HL-60 (cell line): ENCODE measurements at regions not wholly inside any gene's neighbourhood (a gene's known extent, or its start where the extent isn't known, plus 50 kb on each side); places are given as distances from the start of the nearest gene placed in this dataset.

Source experiments
- DNase-seq, 2 experiments: peaks; one replicate each; pipeline ENCODE4 v3.0.0-alpha.2; 2010 to 2020; ENCODE audit warnings: low read depth in 1 of 2, low spot score in 1 of 2
- H3K27ac ChIP-seq: fragments of 250-450 bp; sonication (Bioruptor Pico); replicated peaks from 2 replicates; pipeline ENCODE4 v1.5.1; 2020; ENCODE audit warnings: mild to moderate bottlenecking, moderate library complexity
- H3K27me3 ChIP-seq: fragments of 250-450 bp; sonication (Bioruptor Pico); 2 replicates; pipeline ENCODE4 v1.5.1; 2021; ENCODE audit warnings: mild to moderate bottlenecking, moderate library complexity; ENCODE audit not compliant: insufficient read depth, poor library complexity, severe bottlenecking
- H3K4me3 ChIP-seq: replicated peaks from 2 replicates; pipeline ENCODE4 v1.5.1; 2011; ENCODE audit warnings: mild to moderate bottlenecking, control low read depth, low read length; ENCODE audit not compliant: insufficient read depth
- GABPA ChIP-seq: IDR thresholded peaks from 2 replicates; pipeline ENCODE4 v1.6.1; 2012; ENCODE audit warnings: low read depth
- POLR2AphosphoS5 ChIP-seq: IDR thresholded peaks from 2 replicates; pipeline ENCODE4 v1.6.1; 2012; ENCODE audit warnings: low read depth
- REST ChIP-seq: IDR thresholded peaks from 2 replicates; pipeline ENCODE4 v1.6.1; 2012; ENCODE audit warnings: low read depth; ENCODE audit not compliant: insufficient replicate concordance
- SPI1 ChIP-seq: IDR thresholded peaks from 2 replicates; pipeline ENCODE4 v1.6.1; 2012; ENCODE audit warnings: low read depth, mild to moderate bottlenecking, borderline replicate concordance
- TF ChIP-seq, protein P1 (sequence below): IDR thresholded peaks from one replicate; pipeline ENCODE4 v1.5.1; 2011; ENCODE audit warnings: low read length, control low read depth, inconsistent platforms; ENCODE audit not compliant: insufficient read depth

GRCh38 chr2:120433816-120434290, 87.9 kb downstream of the INHBB start:
- Histone ChIP-seq H3K4me3 (no peak overlapping the region), H3K27ac (no peak overlapping the region), H3K27me3 (no peaks in the 10 kb centered on the region)
- TF ChIP-seq POLR2AphosphoS5 (no peak), GABPA (no peak), SPI1 (no peak), REST (no peak)
- TF ChIP-seq, protein P1, sequence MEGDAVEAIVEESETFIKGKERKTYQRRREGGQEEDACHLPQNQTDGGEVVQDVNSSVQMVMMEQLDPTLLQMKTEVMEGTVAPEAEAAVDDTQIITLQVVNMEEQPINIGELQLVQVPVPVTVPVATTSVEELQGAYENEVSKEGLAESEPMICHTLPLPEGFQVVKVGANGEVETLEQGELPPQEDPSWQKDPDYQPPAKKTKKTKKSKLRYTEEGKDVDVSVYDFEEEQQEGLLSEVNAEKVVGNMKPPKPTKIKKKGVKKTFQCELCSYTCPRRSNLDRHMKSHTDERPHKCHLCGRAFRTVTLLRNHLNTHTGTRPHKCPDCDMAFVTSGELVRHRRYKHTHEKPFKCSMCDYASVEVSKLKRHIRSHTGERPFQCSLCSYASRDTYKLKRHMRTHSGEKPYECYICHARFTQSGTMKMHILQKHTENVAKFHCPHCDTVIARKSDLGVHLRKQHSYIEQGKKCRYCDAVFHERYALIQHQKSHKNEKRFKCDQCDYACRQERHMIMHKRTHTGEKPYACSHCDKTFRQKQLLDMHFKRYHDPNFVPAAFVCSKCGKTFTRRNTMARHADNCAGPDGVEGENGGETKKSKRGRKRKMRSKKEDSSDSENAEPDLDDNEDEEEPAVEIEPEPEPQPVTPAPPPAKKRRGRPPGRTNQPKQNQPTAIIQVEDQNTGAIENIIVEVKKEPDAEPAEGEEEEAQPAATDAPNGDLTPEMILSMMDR = no peak
- no peak for DNase-seq

- no peak for TF ChIP-seq SPI1
- TF ChIP-seq POLR2AphosphoS5 = no peak
- TF ChIP-seq GABPA = no peak
- no peak for TF ChIP-seq REST
- TF ChIP-seq, protein P1 = no peak
- Histone ChIP-seq H3K4me3 (no peak overlapping the region), H3K27ac (no peak overlapping the region), H3K27me3 (no peaks in the 10 kb centered on the region)
- DNase-seq = no peak
Observed at GRCh38 chr2:120434492-120435308, 88.8 kb downstream of the INHBB start.

DNA sequence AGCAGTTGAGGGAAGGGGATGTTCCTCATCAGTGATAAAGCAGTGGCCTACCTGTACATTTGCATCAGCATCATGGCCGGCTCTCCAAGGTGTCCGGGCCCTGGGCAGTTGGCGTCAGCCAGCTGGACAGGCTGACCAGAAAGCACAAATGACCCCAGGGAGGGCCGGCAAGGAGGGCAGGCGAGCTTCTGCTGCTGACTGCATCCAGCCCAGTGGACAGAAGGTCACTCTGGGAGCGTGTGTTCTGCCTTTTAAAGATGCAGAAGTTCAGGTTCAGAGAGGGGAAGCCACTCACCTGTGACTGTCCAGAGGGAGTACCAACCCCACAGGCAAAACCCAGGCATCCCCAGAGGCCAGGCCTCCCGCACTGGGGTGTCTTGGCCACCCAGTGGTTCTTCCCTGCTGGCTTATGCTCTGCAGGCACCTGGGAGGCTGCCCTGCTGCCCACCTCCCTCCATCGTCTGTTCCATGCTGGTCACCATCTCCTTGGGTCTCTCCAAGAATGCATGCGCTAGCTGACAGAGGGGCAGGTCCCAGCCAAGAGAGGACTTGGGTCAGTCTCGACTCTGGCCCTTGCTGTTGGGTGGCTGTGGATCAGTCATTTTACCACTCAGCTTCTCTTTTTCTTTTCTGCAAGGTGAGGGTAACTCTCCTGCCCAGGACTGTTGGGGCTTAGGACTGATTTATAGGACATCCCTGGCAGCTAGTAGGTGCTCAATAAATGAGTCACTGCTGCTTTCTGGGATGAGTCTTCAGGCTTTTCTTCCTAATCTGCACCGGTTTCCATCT, 89.9 kb downstream of the INHBB start:
- H3K4me3 ChIP-seq = no peak overlapping the region
- H3K27ac ChIP-seq = no peak overlapping the region
- TF ChIP-seq, protein P1 = no peak
- DNase-seq = no peak
- peaks cover under 1% of the 10 kb centered on the region for H3K27me3 ChIP-seq
